GOT3 (cell line): ENCODE measurements at regions not wholly inside any gene's neighbourhood (a gene's known extent, or its start where the extent isn't known, plus 50 kb on each side); places are given as distances from the start of the nearest gene placed in this dataset.

ENCODE experiments used
- DNase-seq: peaks from one replicate; lab custom pipeline; 2025; ENCODE audit warnings: mixed read lengths; lab: John Stamatoyannopoulos, UW

- DNase-seq = no peak
These were observed 50.8 kb upstream of the SASH1 start for GRCh38 chr6:148291876-148292275.
